H4 (cell line): ENCODE measurements at regions not wholly inside any gene's neighbourhood (a gene's known extent, or its start where the extent isn't known, plus 50 kb on each side); places are given as distances from the start of the nearest gene placed in this dataset.
A peak's percentile ranks its signal among the peaks of the same experiment; 100 is the strongest.
"Not testable (repeated sequence)": the region's sequence is repeated elsewhere in the genome, so short reads cannot be mapped to it uniquely, and the experiment has no call there.

Source experiments
- DNase-seq: peaks from one replicate; pipeline ENCODE4 v3.0.0-alpha.2; 2015; ENCODE audit warnings: low spot score

DNA sequence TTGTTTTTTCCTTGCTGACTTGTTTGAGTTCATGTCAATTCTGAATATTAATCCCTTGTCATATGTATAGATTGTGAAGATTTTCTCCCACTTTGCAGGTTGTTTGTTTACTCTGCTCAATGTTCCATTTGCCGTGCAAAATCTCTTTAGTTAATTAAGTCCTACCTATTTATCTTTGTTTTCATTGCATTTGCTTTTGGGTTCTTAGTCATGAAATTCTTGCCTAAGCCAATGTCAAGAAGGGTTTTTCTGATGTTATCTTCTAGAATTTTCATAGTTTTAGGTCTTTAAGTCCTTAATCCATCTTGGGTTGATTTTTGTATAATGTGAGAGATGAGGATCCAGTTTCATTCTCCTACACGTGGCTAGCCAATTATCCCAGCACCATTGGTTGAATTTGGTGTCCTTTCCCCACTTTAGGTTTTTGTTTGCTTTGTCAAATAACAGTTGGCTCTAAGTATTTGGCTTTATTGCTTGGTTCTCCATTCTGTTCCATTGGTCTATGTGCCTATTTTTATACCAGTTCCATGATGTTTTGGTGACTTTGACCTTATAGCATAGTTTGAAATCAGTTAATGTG lies 163.1 kb upstream of the PGR start:
- DNase-seq, result no peak

- DNase-seq, result no peak
Observed at GRCh38 chr11:101291279-101291678, 161.7 kb upstream of the PGR start.

DNA sequence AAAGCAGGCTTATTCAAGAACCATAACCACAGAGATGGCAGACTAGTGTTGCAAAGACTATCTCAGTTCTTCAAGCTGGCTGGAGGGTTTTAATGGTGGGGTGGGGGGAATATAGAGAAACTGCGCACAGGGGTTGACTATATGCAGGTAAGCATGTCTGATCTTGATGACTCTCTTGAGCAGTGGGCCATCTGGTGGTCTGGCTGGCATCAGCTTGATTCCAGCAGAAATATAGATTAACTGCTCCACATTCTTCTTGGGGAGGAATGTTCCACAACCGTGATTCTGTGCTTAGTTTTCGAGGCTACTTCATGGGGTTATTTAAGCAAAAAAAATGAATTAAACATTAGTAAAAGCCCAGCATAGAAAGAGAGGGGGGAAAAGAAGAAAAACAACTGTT lies 158.8 kb upstream of the PGR start:
- DNase-seq, result no peak

DNA sequence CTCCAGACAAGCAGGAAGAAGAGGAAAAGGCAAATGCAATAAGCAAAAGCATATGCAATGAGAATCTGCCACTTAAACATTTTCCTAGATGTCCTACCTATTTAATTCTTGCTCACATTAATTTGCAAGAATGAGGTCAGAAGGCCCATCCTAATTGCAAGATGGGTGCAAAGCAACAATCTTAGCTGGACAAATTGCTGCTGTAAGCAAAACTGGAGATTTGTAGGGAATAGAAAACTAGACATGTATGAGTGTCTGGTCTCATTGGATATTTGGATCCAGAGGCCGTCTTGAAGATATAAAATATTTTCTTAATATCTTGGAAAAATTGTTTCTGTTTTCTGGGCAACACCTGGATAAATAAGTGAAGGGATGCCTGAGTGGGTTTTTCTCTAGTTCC lies 150.1 kb upstream of the PGR start:
- no peak for DNase-seq

GRCh38 chr11:101278286-101278685 lies 148.7 kb upstream of the PGR start:
- DNase-seq, result no peak

- no peak for DNase-seq
Observed at GRCh38 chr11:101277036-101277435, 147.4 kb upstream of the PGR start.

GRCh38 chr11:101269990-101270660 lies 140.5 kb upstream of the PGR start:
- DNase-seq, result no peak

DNA sequence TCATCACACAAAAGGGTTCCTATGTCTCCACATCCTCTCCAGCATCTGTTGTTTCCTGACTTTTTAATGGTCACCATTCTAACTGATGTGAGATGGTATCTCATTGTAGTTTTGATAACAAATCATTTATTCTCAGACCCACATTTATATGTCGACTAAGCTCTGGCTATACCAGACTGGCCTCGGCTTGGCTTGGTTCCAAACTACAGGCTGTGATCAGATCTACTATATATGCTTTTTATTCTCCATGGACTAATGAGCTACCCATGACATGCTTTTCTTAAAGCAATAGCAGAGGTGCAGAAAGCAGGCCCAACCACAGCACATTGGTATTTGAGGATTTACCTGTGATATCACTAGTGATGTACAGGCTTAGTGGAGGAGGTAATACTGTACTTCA lies 139.8 kb upstream of the PGR start:
- no peak for DNase-seq

- DNase-seq, result no peak
Observed at GRCh38 chr11:101267654-101268053, 138.0 kb upstream of the PGR start.

DNA sequence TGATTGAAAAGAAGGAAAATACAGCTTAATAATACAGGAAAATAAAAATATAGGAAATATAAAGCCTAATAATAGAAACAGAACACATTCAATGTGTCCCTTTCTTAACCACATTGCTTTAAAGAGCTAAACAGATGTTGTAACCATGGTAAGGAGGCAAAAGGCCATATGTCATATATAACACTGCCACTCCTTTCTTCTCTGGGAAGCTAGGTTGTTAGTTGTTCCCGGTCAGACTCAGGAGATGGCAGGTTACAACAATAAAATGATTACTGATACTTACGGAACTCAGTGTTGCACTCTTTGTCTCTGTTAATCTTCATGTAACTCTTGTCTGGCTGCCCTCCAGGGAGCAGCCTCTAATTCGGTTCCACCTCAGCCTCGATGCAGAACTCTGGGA lies 134.7 kb upstream of the PGR start:
- DNase-seq, result no peak

GRCh38 chr11:101262995-101263394 lies 133.4 kb upstream of the PGR start:
- no peak for DNase-seq

- DNase-seq, result no peak
Observed at GRCh38 chr11:101262258-101262657, 132.6 kb upstream of the PGR start.

- no peak for DNase-seq
Observed at GRCh38 chr11:101255036-101255435, 125.4 kb upstream of the PGR start.

GRCh38 chr11:101254037-101254436 lies 124.4 kb upstream of the PGR start:
- no peak for DNase-seq

DNA sequence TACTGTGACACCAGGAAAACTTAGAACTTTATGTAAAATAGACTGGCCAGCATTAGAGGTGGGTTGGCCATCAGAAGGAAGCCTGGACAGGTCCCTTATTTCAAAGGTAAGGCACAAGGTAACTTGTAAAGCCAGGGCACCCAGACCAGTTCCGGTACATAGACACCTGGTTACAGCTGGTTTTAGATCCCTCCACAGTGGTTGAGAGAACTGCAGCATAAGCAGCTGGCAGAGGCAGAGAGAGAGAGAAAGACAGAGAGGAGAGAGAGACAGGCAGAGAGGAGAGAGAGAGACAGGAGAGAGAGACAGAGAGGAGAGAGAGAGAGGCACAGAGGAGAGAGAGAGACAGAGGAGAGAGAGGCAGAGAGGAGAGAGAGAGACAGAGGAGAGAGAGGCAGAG lies 116.0 kb upstream of the PGR start:
- not testable (repeated sequence) for DNase-seq

GRCh38 chr11:101245081-101245480 lies 115.5 kb upstream of the PGR start:
- DNase-seq, result peak; percentile 27

GRCh38 chr11:101241160-101241795 lies 111.7 kb upstream of the PGR start:
- no peak for DNase-seq

GRCh38 chr11:101231207-101231834 lies 101.7 kb upstream of the PGR start:
- not testable (repeated sequence) for DNase-seq

GRCh38 chr11:101226617-101227016 lies 97.0 kb upstream of the PGR start:
- DNase-seq, result no peak

DNA sequence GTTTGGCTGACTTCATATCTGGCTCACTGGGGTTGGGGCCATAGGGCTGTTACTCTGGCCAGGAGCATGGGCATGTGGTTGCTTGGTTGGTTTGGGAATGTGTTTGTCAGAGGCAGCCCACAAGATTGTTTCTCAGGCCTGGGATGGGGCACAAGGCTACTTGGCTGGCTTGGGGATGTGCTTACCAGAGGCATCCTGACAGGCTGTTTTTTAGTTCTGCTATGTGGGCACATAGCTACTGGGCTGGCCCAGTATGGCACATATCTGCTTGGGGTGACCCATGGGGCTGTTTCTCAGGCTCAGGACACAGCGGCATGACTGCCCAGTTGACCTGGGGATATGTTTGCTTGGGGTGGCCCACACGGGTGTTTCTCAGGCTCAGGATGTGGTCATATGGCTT lies 94.6 kb upstream of the PGR start:
- no peak for DNase-seq

DNA sequence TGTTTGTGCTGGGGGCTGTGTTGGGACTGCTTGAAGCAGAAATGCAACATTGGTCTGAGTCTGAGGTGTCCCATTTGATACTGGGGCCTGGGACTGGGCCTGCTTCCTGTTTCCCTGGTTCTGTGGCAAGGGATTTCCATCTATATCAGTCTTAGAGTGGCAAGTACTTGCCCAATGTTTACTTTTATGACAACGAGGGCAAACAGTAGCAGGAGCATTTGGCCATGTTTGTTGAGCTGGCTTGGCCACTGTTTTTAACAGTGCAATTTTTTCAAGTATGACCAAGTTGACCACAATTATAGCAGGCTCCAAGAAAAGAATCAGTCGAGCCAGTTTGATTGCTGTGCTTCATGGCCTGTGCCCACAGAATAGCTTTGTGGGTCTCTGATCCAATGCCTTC lies 88.5 kb upstream of the PGR start:
- DNase-seq, result not testable (repeated sequence)

DNA sequence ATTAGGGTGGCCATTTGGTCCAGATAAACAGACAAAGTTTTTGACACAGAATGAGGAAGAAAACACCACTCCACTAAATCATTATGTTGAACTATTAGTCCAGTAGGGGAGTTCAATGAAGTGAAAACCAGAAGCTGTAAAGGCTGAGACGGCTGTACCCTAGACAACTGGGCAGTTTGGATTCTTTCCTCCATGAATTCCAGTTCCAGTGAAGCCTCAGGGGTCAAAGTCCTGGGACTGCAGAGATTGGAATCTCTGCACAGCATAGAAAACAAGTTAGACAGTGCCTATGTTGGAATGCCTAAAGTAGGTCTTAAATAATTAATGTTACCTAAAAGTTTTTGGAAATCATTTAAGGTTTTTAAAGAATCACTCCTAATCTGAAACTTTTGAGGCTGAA lies 86.5 kb upstream of the PGR start:
- DNase-seq, result not testable (repeated sequence)

- no peak for DNase-seq
Observed at GRCh38 chr11:101215069-101215468, 85.5 kb upstream of the PGR start.
